ENCODE measurements at regions not wholly inside any gene's neighbourhood (a gene's known extent, or its start where the extent isn't known, plus 50 kb on each side); places are given as distances from the start of the nearest gene placed in this dataset.
"Not testable (repeated sequence)": the region's sequence is repeated elsewhere in the genome, so short reads cannot be mapped to it uniquely, and the experiment has no call there.

GRCh38 chr4:106565727-106566126 lies 197.1 kb upstream of the GIMD1 start:
- Histone ChIP-seq H3K4me3 (ENCODE audit: insufficient read length, low read depth) (no peak overlapping the region), H3K9me3 (ENCODE audit: insufficient read depth, low read length) (no peaks in the 10 kb centered on the region), H3K27me3 (ENCODE audit: insufficient read depth, insufficient read length) (no peaks in the 10 kb centered on the region), H3K36me3 (ENCODE audit: insufficient read depth, insufficient read length, low read length) (no peaks in the 10 kb centered on the region), H3K9ac (ENCODE audit: insufficient read length, low read depth) (no peak overlapping the region), H3K4me1 (ENCODE audit: insufficient read depth, insufficient read length) (no peaks in the 10 kb centered on the region)
- TF ChIP-seq SUZ12 (IDR thresholded peaks at IDR 0.05; ENCODE audit: extremely low read depth, insufficient read depth, insufficient read length) = no peak
- TF ChIP-seq YY1 (IDR thresholded peaks at IDR 0.05; ENCODE audit: insufficient read depth, insufficient read length) = no peak
- TF ChIP-seq ZNF274 (IDR thresholded peaks at IDR 0.05; ENCODE audit: low read depth, low read length) = no peak
- DNase-seq (ENCODE audit: low read depth, low spot score) = no peak

- not testable (repeated sequence) for H3K4me3 ChIP-seq (ENCODE audit: insufficient read length, low read depth); DNase-seq (ENCODE audit: low read depth, low spot score); H3K4me1 ChIP-seq (ENCODE audit: insufficient read depth, insufficient read length); H3K36me3 ChIP-seq (ENCODE audit: insufficient read depth, insufficient read length, low read length); H3K9ac ChIP-seq (ENCODE audit: insufficient read length, low read depth); H3K9me3 ChIP-seq (ENCODE audit: insufficient read depth, low read length); H3K27me3 ChIP-seq (ENCODE audit: insufficient read depth, insufficient read length)
These were observed 195.1 kb upstream of the GIMD1 start for GRCh38 chr4:106563637-106564036.

GRCh38 chr4:106551724-106552123 lies 183.1 kb upstream of the GIMD1 start:
- no peak overlapping the region for H3K4me3 ChIP-seq (ENCODE audit: insufficient read length, low read depth)
- no peaks in the 10 kb centered on the region for H3K36me3 ChIP-seq (ENCODE audit: insufficient read depth, insufficient read length, low read length)
- no peaks in the 10 kb centered on the region for H3K4me1 ChIP-seq (ENCODE audit: insufficient read depth, insufficient read length)
- peaks cover 10% of the 10 kb centered on the region for H3K9me3 ChIP-seq (ENCODE audit: insufficient read depth, low read length)
- no peak for DNase-seq (ENCODE audit: low read depth, low spot score)
- no peak for TF ChIP-seq ZNF274 (IDR thresholded peaks at IDR 0.05; ENCODE audit: low read depth, low read length)
- TF ChIP-seq SUZ12 (IDR thresholded peaks at IDR 0.05; ENCODE audit: extremely low read depth, insufficient read depth, insufficient read length) = no peak
- no peak for TF ChIP-seq YY1 (IDR thresholded peaks at IDR 0.05; ENCODE audit: insufficient read depth, insufficient read length)
- no peak overlapping the region for H3K9ac ChIP-seq (ENCODE audit: insufficient read length, low read depth)
- H3K27me3 ChIP-seq (ENCODE audit: insufficient read depth, insufficient read length) = no peaks in the 10 kb centered on the region

GRCh38 chr4:106548446-106549044 lies 180.0 kb upstream of the GIMD1 start:
- TF ChIP-seq SUZ12 (IDR thresholded peaks at IDR 0.05; ENCODE audit: extremely low read depth, insufficient read depth, insufficient read length) (no peak), ZNF274 (IDR thresholded peaks at IDR 0.05; ENCODE audit: low read depth, low read length) (no peak), YY1 (IDR thresholded peaks at IDR 0.05; ENCODE audit: insufficient read depth, insufficient read length) (no peak)
- no peak overlapping the region for H3K4me3 ChIP-seq (ENCODE audit: insufficient read length, low read depth)
- H3K27me3 ChIP-seq (ENCODE audit: insufficient read depth, insufficient read length) = no peaks in the 10 kb centered on the region
- H3K36me3 ChIP-seq (ENCODE audit: insufficient read depth, insufficient read length, low read length) = no peaks in the 10 kb centered on the region
- no peak for DNase-seq (ENCODE audit: low read depth, low spot score)
- peaks cover 10% of the 10 kb centered on the region for H3K9me3 ChIP-seq (ENCODE audit: insufficient read depth, low read length)
- H3K9ac ChIP-seq (ENCODE audit: insufficient read length, low read depth) = no peak overlapping the region
- H3K4me1 ChIP-seq (ENCODE audit: insufficient read depth, insufficient read length) = no peaks in the 10 kb centered on the region

GRCh38 chr4:106546370-106546769 lies 177.8 kb upstream of the GIMD1 start:
- H3K36me3 ChIP-seq (ENCODE audit: insufficient read depth, insufficient read length, low read length) = no peaks in the 10 kb centered on the region
- H3K4me1 ChIP-seq (ENCODE audit: insufficient read depth, insufficient read length) = no peaks in the 10 kb centered on the region
- no peak overlapping the region for H3K9ac ChIP-seq (ENCODE audit: insufficient read length, low read depth)
- no peak for TF ChIP-seq SUZ12 (IDR thresholded peaks at IDR 0.05; ENCODE audit: extremely low read depth, insufficient read depth, insufficient read length)
- TF ChIP-seq YY1 (IDR thresholded peaks at IDR 0.05; ENCODE audit: insufficient read depth, insufficient read length) = no peak
- no peak for TF ChIP-seq ZNF274 (IDR thresholded peaks at IDR 0.05; ENCODE audit: low read depth, low read length)
- H3K9me3 ChIP-seq (ENCODE audit: insufficient read depth, low read length) = peaks cover 10% of the 10 kb centered on the region
- H3K27me3 ChIP-seq (ENCODE audit: insufficient read depth, insufficient read length) = no peaks in the 10 kb centered on the region
- H3K4me3 ChIP-seq (ENCODE audit: insufficient read length, low read depth) = no peak overlapping the region
- no peak for DNase-seq (ENCODE audit: low read depth, low spot score)

GRCh38 chr4:106542609-106543008 lies 174.0 kb upstream of the GIMD1 start:
- not testable (repeated sequence) for H3K4me1 ChIP-seq (ENCODE audit: insufficient read depth, insufficient read length); H3K27me3 ChIP-seq (ENCODE audit: insufficient read depth, insufficient read length); H3K36me3 ChIP-seq (ENCODE audit: insufficient read depth, insufficient read length, low read length); H3K9me3 ChIP-seq (ENCODE audit: insufficient read depth, low read length); DNase-seq (ENCODE audit: low read depth, low spot score); H3K9ac ChIP-seq (ENCODE audit: insufficient read length, low read depth); H3K4me3 ChIP-seq (ENCODE audit: insufficient read length, low read depth)

- Histone ChIP-seq H3K36me3 (ENCODE audit: insufficient read depth, insufficient read length, low read length) (no peaks in the 10 kb centered on the region), H3K27me3 (ENCODE audit: insufficient read depth, insufficient read length) (no peaks in the 10 kb centered on the region), H3K9ac (ENCODE audit: insufficient read length, low read depth) (no peak overlapping the region), H3K4me3 (ENCODE audit: insufficient read length, low read depth) (no peak overlapping the region), H3K9me3 (ENCODE audit: insufficient read depth, low read length) (no peaks in the 10 kb centered on the region), H3K4me1 (ENCODE audit: insufficient read depth, insufficient read length) (no peaks in the 10 kb centered on the region)
- DNase-seq (ENCODE audit: low read depth, low spot score) = no peak
- TF ChIP-seq SUZ12 (IDR thresholded peaks at IDR 0.05; ENCODE audit: extremely low read depth, insufficient read depth, insufficient read length) (no peak), ZNF274 (IDR thresholded peaks at IDR 0.05; ENCODE audit: low read depth, low read length) (no peak), YY1 (IDR thresholded peaks at IDR 0.05; ENCODE audit: insufficient read depth, insufficient read length) (no peak)
These were observed 172.7 kb upstream of the GIMD1 start for GRCh38 chr4:106541253-106541652.

GRCh38 chr4:106530821-106531220 lies 162.2 kb upstream of the GIMD1 start:
- H3K4me1 ChIP-seq (ENCODE audit: insufficient read depth, insufficient read length) = no peaks in the 10 kb centered on the region
- H3K4me3 ChIP-seq (ENCODE audit: insufficient read length, low read depth) = no peak overlapping the region
- no peak overlapping the region for H3K9ac ChIP-seq (ENCODE audit: insufficient read length, low read depth)
- H3K9me3 ChIP-seq (ENCODE audit: insufficient read depth, low read length) = no peaks in the 10 kb centered on the region
- no peak for TF ChIP-seq SUZ12 (IDR thresholded peaks at IDR 0.05; ENCODE audit: extremely low read depth, insufficient read depth, insufficient read length)
- TF ChIP-seq YY1 (IDR thresholded peaks at IDR 0.05; ENCODE audit: insufficient read depth, insufficient read length) = no peak
- TF ChIP-seq ZNF274 (IDR thresholded peaks at IDR 0.05; ENCODE audit: low read depth, low read length) = no peak
- no peaks in the 10 kb centered on the region for H3K36me3 ChIP-seq (ENCODE audit: insufficient read depth, insufficient read length, low read length)
- H3K27me3 ChIP-seq (ENCODE audit: insufficient read depth, insufficient read length) = no peaks in the 10 kb centered on the region
- DNase-seq (ENCODE audit: low read depth, low spot score) = no peak
